ENCODE measurements at regions not wholly inside any gene's neighbourhood (a gene's known extent, or its start where the extent isn't known, plus 50 kb on each side); places are given as distances from the start of the nearest gene placed in this dataset.

- TF ChIP-seq CTCF (IDR thresholded peaks at IDR 0.05; ENCODE audit: control extremely low read depth in 1 of 3, insufficient read depth in 1 of 3, low read depth in 1 of 3, low read length in 3 of 3) (peak in 2 of 3 experiments; percentile 33 to 34; a peak in 2 of 4 replicates), NRF1 (IDR thresholded peaks at IDR 0.05; ENCODE audit: low read depth, low read length) (no peak), RBBP5 (IDR thresholded peaks at IDR 0.05; ENCODE audit: borderline replicate concordance, low read depth, low read length) (no peak), ATF2 (IDR thresholded peaks at IDR 0.05; ENCODE audit: low read length) (no peak), ASH2L (IDR thresholded peaks at IDR 0.05; ENCODE audit: low read length) (no peak), KDM1A (IDR thresholded peaks at IDR 0.05; ENCODE audit: borderline replicate concordance, low read length) (no peak)
Measured at GRCh38 chr4:64584981-64585557, 175.8 kb upstream of the TECRL start.
